CD4-positive, alpha-beta T cell treated with Interferon alpha-2 for 1 hour (primary cell): ENCODE measurements at regions not wholly inside any gene's neighbourhood (a gene's known extent, or its start where the extent isn't known, plus 50 kb on each side); places are given as distances from the start of the nearest gene placed in this dataset.
"Not testable (repeated sequence)": the region's sequence is repeated elsewhere in the genome, so short reads cannot be mapped to it uniquely, and the experiment has no call there.

Experiments
- DNase-seq, 2 donors: peaks; one replicate each; pipeline ENCODE4 v3.0.0-alpha.2; 2020 to 2022

DNA sequence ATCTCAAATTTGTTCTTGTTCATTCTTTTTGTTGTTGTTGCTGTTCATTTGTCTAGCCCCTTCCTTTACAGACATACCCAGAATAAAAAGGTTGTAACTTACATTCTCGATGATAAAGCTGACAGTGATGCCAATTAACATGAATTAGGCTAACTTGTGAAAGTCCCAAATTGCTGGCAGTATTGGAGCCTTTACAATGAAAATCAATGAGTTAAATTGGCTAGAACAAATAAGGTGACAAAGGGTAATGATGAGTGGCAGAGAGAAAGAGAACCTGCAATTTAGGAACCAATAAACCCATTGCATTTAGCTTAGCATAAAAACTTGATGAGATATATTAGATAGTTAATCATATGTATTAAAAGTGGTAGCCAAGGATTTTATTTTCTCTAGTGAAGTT, 521.0 kb downstream of the ADCYAP1 start:
- DNase-seq, result no peak

DNA sequence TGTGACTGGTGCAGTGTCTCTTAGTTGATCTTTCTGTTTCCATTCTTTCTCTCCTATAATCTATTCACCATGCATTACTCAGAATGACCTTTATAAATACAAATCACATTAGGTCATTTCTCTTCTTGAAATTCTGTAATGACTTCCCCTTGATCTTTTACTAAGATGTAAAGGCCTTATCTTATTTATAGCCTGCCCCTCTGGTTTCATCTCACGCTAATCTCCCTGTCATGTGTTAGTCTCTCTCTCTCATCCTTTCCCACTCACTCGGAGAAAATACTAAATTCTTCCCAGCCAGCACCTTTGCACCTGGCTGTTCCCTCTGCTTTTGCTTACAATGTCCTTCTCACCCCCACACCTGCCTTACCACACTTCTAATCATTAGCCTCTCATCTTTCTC, 530.8 kb downstream of the ADCYAP1 start:
- no peak for DNase-seq

- DNase-seq, result no peak
Observed at GRCh38 chr18:1436199-1436598, 531.5 kb downstream of the ADCYAP1 start.

- DNase-seq, result no peak
Observed at GRCh38 chr18:1438458-1438910, 533.8 kb downstream of the ADCYAP1 start.

GRCh38 chr18:1438967-1439366, 534.3 kb downstream of the ADCYAP1 start:
- no peak for DNase-seq

- not testable (repeated sequence) for DNase-seq
Observed at GRCh38 chr18:1444062-1444461, 539.4 kb downstream of the ADCYAP1 start.

GRCh38 chr18:1446765-1447164, 542.1 kb downstream of the ADCYAP1 start:
- no peak for DNase-seq

GRCh38 chr18:1452821-1453220, 548.1 kb downstream of the ADCYAP1 start:
- no peak for DNase-seq

- DNase-seq, result no peak
Observed at GRCh38 chr18:1455605-1456004, 550.9 kb downstream of the ADCYAP1 start.

DNA sequence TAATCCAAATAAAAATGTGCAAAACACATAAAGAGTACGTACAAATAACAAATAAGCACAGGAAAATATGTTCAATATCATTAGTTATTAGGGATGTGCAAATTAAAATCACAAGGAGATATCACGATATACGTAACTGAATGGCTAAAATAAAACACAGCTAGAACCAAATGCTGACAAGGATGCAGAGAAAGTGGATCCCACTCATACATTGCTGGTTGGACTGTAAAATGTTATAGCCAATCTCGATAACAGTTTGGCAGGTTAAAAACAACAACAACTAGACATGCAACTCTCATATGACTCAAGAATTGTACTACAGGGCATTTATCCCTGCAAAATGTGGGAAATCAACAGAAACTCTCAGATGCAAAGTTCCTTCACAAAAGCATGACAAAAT, 553.9 kb downstream of the ADCYAP1 start:
- DNase-seq, result no peak

DNA sequence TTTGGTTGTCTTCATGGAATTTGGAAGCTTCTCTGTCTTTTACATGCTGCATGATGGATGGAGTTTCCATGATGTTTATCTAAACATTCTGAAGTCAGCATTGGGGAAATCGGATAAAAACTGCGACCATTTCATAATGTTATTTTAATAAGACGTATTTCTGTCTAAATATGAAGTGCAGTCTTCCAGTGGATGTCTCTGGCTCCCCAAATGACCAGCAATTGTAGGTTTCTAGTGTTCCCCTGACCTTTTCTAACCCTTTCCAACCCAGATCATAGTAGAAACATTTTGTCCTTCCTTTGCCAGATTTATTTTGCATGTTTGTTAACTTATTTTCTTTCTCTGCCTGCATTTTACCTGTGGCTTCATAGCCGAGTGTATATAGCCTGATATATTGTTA, 559.3 kb downstream of the ADCYAP1 start:
- no peak for DNase-seq

GRCh38 chr18:1464444-1465217, 560.0 kb downstream of the ADCYAP1 start:
- no peak for DNase-seq

- DNase-seq, result no peak
Observed at GRCh38 chr18:1466035-1466434, 561.4 kb downstream of the ADCYAP1 start.

DNA sequence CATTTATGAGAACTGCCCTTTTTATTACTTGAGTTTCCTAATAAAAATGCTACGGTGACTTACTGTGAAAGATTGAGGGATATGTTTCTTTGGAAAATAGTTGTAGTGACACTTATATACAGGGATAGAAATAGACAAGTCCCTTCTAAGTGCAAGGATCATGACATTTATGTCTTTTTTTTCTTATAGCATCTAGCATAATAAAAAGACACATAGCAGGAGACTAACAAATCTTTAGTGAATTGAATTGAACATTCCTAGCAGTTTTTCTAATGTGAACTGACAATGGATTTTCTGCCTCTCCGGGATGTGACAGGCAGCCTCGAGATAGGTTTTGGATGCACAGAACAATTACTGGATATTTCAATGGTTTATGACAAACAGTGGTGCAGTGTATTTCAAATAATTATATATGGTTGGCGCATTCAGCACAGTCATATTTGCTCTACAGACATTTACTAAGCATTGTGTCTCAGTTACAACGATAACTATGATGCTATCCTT, 562.8 kb downstream of the ADCYAP1 start:
- DNase-seq, result no peak

DNA sequence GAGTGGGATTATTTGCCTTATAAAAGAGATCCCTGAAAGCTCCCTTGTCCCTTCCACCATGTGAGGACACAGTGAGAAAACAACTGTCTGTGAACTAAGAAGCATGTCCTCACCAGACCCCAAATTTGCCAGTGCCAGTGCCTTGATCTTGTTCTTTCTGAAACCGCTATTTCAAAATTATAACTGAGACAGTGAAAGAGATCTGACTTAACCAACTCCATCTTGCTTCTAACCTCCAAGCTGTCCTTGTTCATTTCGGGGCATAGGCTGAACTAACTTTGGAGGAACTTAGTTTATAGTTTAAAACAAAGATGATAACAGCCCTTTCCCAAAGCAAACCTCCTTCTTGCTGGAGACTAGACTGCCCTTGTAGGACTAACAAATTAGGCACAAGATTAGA, 563.9 kb downstream of the ADCYAP1 start:
- DNase-seq, result no peak

DNA sequence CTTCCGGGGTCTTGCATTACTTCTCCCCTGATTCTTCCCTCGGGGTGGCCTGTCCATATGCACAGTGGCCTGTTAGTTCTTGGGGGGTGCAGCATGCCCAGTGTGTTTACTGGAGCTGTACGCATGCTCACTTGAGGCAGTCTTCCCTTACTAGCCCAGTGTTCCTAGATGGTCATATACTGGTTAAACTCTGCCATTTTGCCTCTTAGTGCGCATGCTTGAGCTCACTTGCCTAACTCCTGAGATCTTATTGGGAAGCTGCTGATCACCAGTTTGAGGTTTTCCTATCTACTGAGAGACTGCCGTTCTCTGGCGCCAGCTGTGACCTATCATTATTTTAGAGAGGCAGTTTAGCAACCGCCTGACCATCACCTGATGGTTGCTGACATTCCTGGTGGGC, 571.2 kb downstream of the ADCYAP1 start:
- DNase-seq, result no peak

GRCh38 chr18:1480309-1480708, 575.6 kb downstream of the ADCYAP1 start:
- DNase-seq, result no peak

DNA sequence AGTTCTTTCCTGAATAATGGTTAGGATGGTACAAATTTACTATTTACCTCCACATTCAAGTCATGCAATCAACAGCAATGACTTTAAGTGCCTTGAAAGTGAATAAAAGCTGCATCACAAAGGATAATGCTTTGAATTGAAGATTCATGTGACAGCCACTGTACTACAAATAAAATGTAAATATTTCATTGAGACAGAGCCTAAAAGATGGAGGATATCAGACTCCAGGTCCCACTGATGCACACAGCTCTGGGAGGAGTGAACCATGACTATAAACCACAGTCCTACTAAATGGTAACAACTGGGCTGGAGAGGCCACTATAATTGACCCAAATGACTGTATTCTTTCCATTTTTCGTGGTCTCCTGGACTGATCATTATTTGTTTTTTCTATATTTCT, 576.9 kb downstream of the ADCYAP1 start:
- DNase-seq, result no peak

- DNase-seq, result no peak
Observed at GRCh38 chr18:1483385-1483784, 578.7 kb downstream of the ADCYAP1 start.

DNA sequence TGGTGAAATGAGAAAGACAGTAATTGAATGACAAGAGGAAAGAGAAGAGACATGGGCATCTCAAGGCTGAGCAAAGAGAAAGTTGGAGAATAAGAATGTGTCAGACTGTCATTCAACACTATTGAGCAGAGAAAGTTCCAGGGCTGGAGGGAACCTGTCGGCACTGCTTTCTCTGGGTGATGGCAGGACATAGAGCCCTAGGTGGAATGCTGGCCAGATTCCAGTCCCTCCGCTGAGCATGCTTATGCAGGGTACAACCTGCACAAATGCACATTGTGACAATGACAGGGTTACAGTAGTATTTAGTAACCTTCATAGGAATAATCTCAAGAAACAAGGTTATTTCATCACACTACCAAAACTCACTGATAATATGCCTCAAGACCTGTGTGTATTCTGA, 582.8 kb downstream of the ADCYAP1 start:
- no peak for DNase-seq

DNA sequence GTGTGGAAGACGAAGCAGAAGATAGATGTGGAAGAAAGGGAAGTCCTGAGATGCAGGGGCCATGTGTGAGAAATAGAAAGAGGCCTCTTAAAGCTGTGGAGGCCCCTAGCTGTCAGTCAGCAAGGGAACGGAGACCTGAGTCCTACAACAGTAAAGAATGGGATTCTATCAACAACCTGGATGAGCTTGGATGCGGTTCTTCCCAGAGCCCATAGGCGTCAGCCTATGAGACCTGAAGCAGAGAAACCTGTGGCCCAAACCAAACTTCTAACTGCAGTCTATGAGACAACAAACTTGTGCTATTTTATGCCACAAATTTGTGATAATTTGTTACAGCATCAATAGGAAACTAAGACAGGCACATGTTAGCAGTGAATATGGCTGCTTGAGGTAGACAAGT, 583.7 kb downstream of the ADCYAP1 start:
- no peak for DNase-seq

DNA sequence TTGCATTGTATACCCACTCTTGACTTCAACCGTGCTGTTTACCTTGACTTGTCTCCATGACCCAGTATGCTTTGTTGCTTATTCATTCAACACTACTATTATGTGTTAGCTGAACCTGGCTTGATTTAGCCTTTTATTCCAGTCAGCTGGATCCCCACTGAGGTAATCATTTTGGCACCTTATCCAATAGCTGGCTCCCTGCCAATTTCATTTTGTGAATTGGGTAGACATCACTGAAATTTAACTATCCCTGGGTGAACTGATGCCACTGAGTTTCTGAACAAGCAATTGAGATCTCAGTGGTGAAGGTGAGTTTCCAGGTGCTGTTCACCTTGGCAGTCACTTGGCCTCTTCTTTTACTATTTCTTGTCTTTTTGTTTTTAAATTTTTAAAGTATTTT, 584.3 kb downstream of the ADCYAP1 start:
- DNase-seq, result no peak

DNA sequence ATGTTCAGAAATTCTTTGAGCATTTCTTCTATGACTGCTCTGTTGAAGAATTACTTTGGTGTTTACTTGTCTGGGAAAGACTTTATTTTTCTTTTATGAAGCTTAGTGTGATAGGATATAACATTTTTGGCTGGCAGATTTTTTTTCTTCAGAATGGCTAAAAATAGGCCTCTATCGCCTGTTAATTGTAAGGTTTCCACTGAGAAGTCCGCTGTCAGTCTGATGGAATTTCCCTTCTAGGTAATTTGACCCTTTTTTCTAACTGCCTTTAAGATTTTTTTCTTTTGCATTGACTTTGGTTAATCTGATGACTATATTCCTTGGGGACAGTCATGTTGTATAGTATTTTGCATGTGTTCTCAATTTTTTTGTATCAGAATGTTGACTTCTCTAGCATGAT, 590.7 kb downstream of the ADCYAP1 start:
- DNase-seq, result no peak

- no peak for DNase-seq
Observed at GRCh38 chr18:1496096-1496495, 591.4 kb downstream of the ADCYAP1 start.

DNA sequence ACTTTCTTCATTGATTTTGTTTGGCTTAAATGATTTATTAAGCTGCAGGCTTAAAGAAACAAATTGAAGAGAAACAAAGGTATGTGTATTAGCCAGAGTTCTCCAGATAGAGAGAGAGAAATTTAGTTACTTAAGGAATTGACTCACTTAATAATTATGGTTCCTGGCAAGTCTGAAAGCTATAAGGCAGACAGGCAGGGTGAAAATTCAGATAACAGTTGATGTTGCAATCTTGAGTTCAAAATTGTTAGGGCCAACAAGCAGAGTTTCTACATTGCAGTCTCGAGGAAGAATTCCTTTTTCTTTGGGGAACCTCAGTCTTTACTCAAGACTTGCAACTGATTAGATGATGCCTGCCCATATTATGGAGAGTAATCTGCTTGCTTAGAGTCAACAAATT, 593.5 kb downstream of the ADCYAP1 start:
- DNase-seq, result no peak
